ENCODE measurements at regions not wholly inside any gene's neighbourhood (a gene's known extent, or its start where the extent isn't known, plus 50 kb on each side); places are given as distances from the start of the nearest gene placed in this dataset.

DNA sequence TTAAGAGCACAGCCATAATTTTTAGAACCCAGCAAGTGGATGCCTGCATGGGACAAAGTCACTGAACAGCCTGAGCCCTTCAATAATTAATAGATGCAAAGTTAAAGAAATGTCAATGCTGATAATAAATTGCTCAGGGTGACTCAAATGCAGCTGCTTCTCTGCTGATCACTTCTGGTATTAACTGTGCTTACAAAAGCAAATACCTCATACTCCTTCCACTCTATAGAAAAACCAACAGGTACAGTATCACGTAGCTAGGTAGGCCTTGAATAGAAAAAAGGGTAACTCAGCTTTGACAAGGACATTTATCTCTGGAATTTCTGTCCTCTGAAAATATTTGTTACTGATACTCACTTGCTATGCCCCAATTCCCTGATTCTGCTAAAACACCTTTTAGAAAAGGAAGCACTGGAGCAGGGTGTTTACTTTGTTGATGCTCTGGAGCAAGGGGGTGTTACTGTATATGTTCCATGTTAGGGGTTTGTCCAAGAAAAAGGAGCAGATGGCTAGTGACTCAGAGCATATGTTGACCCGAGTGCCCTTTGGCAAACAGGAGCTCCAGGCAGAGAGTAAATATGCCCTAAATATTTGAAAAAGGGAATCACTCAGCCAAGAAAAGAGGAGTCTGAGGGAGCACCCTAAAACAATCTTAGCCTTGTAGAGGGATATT is 59.1 kb upstream of the RTN4 start:
- TF ChIP-seq, protein P1, sequence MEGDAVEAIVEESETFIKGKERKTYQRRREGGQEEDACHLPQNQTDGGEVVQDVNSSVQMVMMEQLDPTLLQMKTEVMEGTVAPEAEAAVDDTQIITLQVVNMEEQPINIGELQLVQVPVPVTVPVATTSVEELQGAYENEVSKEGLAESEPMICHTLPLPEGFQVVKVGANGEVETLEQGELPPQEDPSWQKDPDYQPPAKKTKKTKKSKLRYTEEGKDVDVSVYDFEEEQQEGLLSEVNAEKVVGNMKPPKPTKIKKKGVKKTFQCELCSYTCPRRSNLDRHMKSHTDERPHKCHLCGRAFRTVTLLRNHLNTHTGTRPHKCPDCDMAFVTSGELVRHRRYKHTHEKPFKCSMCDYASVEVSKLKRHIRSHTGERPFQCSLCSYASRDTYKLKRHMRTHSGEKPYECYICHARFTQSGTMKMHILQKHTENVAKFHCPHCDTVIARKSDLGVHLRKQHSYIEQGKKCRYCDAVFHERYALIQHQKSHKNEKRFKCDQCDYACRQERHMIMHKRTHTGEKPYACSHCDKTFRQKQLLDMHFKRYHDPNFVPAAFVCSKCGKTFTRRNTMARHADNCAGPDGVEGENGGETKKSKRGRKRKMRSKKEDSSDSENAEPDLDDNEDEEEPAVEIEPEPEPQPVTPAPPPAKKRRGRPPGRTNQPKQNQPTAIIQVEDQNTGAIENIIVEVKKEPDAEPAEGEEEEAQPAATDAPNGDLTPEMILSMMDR (IDR thresholded peaks at IDR 0.05), result no peak
- TF ChIP-seq ZFX (IDR thresholded peaks at IDR 0.05; ENCODE audit: borderline replicate concordance), result no peak

All from 22Rv1 (cell line).